ENCODE measurements at regions not wholly inside any gene's neighbourhood (a gene's known extent, or its start where the extent isn't known, plus 50 kb on each side); places are given as distances from the start of the nearest gene placed in this dataset.

DNA sequence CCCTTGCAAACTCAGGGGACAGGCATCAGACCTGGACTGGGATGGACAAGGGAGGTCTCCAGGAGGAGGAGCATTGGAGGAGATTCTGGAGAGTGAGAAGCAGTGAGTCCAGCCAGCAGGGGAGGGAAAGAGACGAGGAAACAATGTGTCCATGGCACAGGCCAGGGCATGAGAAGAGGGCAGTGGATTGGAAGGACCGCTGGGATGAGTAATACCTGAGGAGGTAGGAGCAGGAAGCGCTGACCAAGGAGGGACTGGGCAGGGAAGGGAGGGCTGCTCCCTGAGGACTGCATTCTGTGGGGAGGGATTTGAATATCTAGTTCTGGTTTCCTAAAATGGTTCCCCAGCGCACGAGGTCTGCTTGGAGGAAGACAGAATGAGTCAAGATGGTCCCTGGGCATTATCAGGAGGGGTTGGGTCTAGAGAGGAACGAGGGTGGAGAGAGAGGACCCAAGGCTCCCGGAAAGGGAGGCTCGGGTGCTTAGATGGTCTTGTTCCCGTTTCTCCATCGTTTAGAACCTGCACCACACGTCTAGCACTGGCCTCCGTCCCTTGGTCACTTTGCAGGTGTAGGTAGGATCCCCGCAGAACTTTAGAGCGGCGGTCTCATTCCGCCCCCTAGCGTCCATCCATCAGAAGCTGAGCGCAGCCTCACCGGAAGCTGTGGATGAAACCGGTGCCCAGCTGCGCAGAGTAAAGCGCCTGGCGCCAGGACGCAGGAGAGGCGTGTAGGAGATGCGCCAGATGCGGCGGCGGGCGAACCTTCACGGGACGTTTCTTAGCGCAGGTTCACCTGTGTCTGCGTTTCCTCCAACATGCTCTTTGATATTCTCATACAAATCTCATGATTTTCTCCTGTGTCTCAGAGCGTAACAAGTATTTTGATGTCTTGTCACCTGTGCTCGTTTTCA lies 190.7 kb upstream of the NDN start:
- no peak for TF ChIP-seq POLR2A (IDR thresholded peaks at IDR 0.05; ENCODE audit: extremely low read depth, insufficient read length)
- TF ChIP-seq, protein P1, sequence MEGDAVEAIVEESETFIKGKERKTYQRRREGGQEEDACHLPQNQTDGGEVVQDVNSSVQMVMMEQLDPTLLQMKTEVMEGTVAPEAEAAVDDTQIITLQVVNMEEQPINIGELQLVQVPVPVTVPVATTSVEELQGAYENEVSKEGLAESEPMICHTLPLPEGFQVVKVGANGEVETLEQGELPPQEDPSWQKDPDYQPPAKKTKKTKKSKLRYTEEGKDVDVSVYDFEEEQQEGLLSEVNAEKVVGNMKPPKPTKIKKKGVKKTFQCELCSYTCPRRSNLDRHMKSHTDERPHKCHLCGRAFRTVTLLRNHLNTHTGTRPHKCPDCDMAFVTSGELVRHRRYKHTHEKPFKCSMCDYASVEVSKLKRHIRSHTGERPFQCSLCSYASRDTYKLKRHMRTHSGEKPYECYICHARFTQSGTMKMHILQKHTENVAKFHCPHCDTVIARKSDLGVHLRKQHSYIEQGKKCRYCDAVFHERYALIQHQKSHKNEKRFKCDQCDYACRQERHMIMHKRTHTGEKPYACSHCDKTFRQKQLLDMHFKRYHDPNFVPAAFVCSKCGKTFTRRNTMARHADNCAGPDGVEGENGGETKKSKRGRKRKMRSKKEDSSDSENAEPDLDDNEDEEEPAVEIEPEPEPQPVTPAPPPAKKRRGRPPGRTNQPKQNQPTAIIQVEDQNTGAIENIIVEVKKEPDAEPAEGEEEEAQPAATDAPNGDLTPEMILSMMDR (IDR thresholded peaks at IDR 0.05; ENCODE audit: low read depth, low read length), result peak; percentile 71
